ENCODE measurements at regions not wholly inside any gene's neighbourhood (a gene's known extent, or its start where the extent isn't known, plus 50 kb on each side); places are given as distances from the start of the nearest gene placed in this dataset.

DNA sequence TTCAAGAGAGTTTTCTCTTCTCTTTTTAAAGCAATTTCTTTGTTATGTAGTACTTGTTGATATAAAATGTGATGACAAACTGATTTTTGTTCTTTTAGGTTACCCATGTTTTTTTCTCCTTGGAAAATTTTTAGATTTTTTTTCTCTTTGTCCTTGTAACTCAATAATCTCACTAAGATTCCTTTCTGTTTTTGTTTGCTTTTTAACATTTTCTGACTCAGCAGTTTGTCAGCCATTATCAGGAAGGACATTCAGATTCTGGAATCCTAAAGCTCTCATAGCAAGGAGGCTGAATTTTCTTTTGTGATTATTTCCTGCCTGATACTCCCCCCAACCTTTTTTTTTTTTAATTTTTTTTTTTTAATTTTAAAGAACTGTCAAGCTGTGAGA is 75.2 kb upstream of the CITED2 start:
- TF ChIP-seq EZH2 (IDR thresholded peaks at IDR 0.05; ENCODE audit: insufficient read depth, poor library complexity, severe bottlenecking) (no peak), EZH2phosphoT487 (IDR thresholded peaks at IDR 0.05; ENCODE audit: insufficient read depth, low read depth) (no peak)

Measured in GM23248 (cell line).